ENCODE measurements at regions not wholly inside any gene's neighbourhood (a gene's known extent, or its start where the extent isn't known, plus 50 kb on each side); places are given as distances from the start of the nearest gene placed in this dataset.

GRCh38 chr4:56118845-56119244 lies 170.1 kb downstream of the CEP135 start:
- DNase-seq (ENCODE audit: low read depth, low spot score) (no peak), ATAC-seq (no peak)
- no peak overlapping the region for H2AFZ ChIP-seq (ENCODE audit: low read depth, low read length, poor library complexity, severe bottlenecking)
- H3K9me3 ChIP-seq (ENCODE audit: control insufficient read depth in 1 of 2, insufficient read depth in 1 of 2, low read depth in 1 of 2, low read length in 2 of 2), result no peaks in the 10 kb centered on the region
- BruUV-seq (replicated peaks), result no TSS peak
- TF ChIP-seq SP1 (IDR thresholded peaks at IDR 0.05; ENCODE audit: low read depth) (no peak), CTCF (IDR thresholded peaks at IDR 0.05 in 2 of 3, conservative IDR thresholded peaks at IDR 0.05 in 1 of 3; ENCODE audit: borderline replicate concordance in 1 of 3, insufficient read depth in 1 of 3, low read depth in 2 of 3, low read length in 2 of 3) (no peak), RAD21 (IDR thresholded peaks at IDR 0.05; ENCODE audit: low read depth) (no peak), EGR1 (IDR thresholded peaks at IDR 0.05; ENCODE audit: low read depth) (no peak), SIN3A (IDR thresholded peaks at IDR 0.05; ENCODE audit: low read depth) (no peak), MAX (IDR thresholded peaks at IDR 0.05) (no peak)
- TF ChIP-seq, protein P1, sequence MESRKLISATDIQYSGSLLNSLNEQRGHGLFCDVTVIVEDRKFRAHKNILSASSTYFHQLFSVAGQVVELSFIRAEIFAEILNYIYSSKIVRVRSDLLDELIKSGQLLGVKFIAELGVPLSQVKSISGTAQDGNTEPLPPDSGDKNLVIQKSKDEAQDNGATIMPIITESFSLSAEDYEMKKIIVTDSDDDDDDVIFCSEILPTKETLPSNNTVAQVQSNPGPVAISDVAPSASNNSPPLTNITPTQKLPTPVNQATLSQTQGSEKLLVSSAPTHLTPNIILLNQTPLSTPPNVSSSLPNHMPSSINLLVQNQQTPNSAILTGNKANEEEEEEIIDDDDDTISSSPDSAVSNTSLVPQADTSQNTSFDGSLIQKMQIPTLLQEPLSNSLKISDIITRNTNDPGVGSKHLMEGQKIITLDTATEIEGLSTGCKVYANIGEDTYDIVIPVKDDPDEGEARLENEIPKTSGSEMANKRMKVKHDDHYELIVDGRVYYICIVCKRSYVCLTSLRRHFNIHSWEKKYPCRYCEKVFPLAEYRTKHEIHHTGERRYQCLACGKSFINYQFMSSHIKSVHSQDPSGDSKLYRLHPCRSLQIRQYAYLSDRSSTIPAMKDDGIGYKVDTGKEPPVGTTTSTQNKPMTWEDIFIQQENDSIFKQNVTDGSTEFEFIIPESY (IDR thresholded peaks at IDR 0.05; ENCODE audit: extremely low read depth, insufficient replicate concordance, low read length), result no peak
- H3K9me2 ChIP-seq (ENCODE audit: insufficient read depth), result no peaks in the 10 kb centered on the region
- H3K36me3 ChIP-seq (ENCODE audit: control insufficient read depth in 1 of 2, insufficient read depth in 2 of 2, low read length in 2 of 2), result no peaks in the 10 kb centered on the region
- no peaks in the 10 kb centered on the region for H3K79me2 ChIP-seq (ENCODE audit: insufficient read depth, low read length)
- H3K27ac ChIP-seq (ENCODE audit: low read depth, low read length), result no peak overlapping the region
- no peak overlapping the region for H3K9ac ChIP-seq (ENCODE audit: low read length)
- ChIA-PET RAD21 (ENCODE audit: low non-redundant PET in 1 of 2, low total read pairs in 2 of 2, uncharacterized antibody in 2 of 2, unreplicated experiment in 2 of 2) (no interaction called here), POLR2A (no interaction called here), CTCF (no interaction called here)
- no peak overlapping the region for H3K4me2 ChIP-seq (ENCODE audit: low read length)
- no peaks in the 10 kb centered on the region for H3K4me1 ChIP-seq (ENCODE audit: control insufficient read depth in 1 of 2, insufficient read depth in 2 of 2, low read length in 2 of 2)
- no peaks in the 10 kb centered on the region for H4K20me1 ChIP-seq (ENCODE audit: insufficient read depth)
- no peak overlapping the region for H3K4me3 ChIP-seq (replicated peaks in 1 of 2; ENCODE audit: low read depth in 1 of 2, low read length in 2 of 2)
- intact Hi-C loops (cut with micrococcal nuclease), result no loop called here
- H3K27me3 ChIP-seq (ENCODE audit: insufficient read depth, low read length), result no peaks in the 10 kb centered on the region

Measured in HCT116 (cell line).